ENCODE measurements at regions not wholly inside any gene's neighbourhood (a gene's known extent, or its start where the extent isn't known, plus 50 kb on each side); places are given as distances from the start of the nearest gene placed in this dataset.

GRCh38 chr3:125684199-125684598 is 88.9 kb upstream of the OSBPL11 start:
- TF ChIP-seq CTCF (conservative IDR thresholded peaks at IDR 0.05) (no peak; the same call in 1 of the 2 replicates), ZFX (IDR thresholded peaks at IDR 0.05) (no peak)
